HG03521 (cell line): ENCODE measurements at regions not wholly inside any gene's neighbourhood (a gene's known extent, or its start where the extent isn't known, plus 50 kb on each side); places are given as distances from the start of the nearest gene placed in this dataset.

Experiments
- ATAC-seq: cut with Tn5 transposase; IDR thresholded peaks from one replicate; pipeline ENCODE4 v1.9.1; 2021; ENCODE audit warnings: mild to moderate bottlenecking, moderate library complexity; ENCODE audit not compliant: unreplicated experiment

DNA sequence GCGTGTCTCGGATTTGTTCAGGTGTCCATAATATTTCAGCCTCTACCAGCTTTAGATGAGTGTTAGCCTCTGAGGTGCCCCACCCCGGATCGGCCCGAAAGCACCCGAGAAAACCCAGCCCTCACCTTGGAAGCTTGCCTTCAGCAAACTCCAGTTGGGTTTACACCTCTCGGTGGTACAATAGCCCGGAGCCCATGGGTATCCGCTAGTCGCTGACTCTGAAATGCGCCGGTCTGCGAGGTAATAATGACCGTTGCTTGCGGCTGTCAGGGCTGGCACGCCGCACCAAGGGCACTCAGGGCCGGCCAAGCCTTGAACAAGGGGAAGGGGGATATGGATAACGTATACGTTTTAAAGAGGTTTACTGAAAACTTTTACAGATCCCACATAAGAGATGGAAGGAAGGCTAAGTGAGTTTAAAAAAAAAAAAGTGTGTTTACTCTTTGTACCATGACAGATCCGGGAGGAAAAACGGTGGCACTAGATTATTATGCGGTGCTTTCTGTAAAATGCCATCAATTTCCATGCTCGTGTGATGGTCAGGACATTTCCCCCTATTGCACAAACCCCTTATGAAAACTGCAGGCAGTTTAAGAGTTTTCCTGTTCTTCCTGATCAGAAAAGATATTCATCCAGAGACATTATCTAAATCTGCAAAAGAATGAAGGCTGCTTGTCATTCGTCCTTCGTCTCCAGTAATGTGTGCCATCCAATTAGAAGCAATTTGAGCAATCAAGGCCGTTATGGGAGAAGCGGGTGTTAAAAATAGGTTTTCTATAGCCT, 124.2 kb downstream of the TMEM161B start:
- no peak for ATAC-seq

GRCh38 chr5:88143693-88144218, 124.9 kb downstream of the TMEM161B start:
- no peak for ATAC-seq

GRCh38 chr5:88142886-88143692, 125.6 kb downstream of the TMEM161B start:
- ATAC-seq = no peak

DNA sequence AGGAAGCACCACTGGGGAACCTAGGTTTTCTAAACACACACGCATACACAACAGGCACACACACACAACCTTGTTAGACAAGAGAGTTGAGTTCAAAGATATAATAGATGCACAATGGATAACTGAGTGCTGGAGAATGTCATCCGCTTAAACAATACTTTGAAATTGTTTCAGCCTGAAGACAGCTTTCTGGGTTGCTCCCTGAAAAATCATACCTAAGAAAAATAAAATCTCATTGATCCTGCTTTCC, 126.1 kb downstream of the TMEM161B start:
- no peak for ATAC-seq

GRCh38 chr5:88140856-88141752, 127.5 kb downstream of the TMEM161B start:
- ATAC-seq = peak; percentile 90

DNA sequence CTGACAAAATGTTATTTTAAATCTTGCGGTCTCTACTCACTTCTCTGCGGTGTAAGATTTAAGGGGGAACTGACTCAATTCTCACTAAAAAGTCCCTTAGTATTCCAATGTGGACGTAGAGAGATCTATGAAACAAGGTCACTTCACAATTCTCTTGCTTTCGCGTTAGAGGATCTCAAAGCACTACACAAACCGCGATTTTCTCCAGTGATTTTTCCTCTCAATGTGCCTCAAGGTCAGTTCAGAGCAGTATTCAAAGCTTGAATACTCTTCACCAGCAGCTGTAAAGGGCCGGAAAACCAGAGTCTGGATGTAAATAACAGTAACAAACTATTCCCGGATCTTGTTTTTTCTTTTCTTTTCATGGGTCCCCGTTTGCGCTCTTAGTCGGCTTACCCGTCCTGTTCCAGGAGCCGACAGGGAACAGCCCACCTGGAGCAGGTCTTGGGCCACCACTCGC, 128.2 kb downstream of the TMEM161B start:
- no peak for ATAC-seq

DNA sequence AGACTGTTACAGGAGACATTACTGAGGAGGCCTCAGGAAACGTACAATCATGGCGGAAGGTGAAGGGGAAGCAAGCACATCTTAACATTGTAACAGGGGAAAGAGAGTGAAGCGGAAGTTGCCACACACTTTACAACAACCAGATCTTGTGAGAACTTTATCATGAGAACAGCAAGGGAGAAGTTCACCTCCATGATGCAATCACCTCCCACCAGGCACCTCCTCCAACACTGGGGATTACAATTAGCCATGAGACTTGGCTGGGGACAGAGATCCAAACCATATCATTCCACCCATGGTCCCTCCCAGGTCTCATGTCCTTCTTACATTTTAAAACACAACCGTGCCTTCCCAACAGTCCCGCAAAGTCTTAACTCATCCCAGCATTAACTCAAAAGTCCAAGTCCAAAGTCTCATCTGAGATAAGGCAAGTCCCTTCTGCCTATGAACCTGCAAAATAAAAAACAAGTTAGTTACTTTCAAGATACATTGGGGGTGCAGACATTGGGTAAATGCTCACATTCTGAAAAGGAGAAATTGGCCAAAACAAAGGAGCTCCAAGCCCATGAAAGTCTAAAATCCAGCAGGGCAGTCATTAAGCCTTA, 138.3 kb downstream of the TMEM161B start:
- no peak for ATAC-seq

GRCh38 chr5:88128813-88129212, 139.8 kb downstream of the TMEM161B start:
- no peak for ATAC-seq

DNA sequence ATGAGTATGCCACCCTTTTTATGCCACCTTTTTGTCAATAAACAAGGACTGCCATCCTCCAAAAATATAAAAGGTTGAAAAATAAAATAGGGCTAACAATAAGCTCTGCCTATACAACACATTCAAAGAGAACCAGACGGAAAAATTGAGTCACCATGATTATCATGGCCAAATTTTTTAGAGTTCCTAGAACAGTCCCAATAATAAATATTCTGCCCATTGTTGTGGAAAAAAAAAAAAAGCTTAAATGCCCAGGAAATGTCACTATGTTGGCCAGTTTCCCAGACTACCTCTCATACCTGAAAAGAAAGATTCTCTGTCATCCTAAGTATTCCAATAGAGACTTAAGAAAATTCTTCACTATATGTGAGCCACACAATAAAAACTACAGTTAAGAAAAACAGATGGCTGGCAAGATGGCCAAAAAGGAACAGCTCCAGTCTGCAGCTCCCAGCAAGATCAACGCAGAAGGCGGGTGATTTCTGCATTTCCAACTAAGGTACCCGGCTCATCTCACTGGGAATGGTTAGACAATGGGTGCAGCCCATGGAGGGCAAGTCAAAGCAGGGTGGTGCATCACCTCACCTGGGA, 149.0 kb downstream of the TMEM161B start:
- no peak for ATAC-seq

DNA sequence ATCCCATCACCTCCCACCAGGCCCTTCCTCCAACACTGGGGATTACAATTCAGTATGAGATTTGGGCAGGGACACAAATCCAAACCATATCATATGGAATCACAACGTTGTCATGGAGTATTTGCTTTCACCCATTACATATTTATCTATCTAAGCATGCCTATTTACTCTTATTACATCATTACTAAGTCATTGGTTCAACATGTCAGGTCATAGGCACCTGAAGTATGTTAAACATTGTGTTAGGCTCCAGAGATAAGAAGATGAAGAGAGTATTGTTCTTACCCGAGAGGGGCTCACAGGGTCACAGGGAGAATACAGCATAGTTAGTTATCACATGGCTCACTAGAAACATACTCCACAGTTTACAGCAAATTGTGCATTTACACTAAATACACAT, 150.5 kb downstream of the TMEM161B start:
- no peak for ATAC-seq

GRCh38 chr5:88117546-88117945, 151.1 kb downstream of the TMEM161B start:
- ATAC-seq = no peak

- no peak for ATAC-seq
These were observed 152.2 kb downstream of the TMEM161B start for GRCh38 chr5:88116396-88116795.

GRCh38 chr5:88115211-88115610, 153.4 kb downstream of the TMEM161B start:
- no peak for ATAC-seq

GRCh38 chr5:88113429-88113828, 155.2 kb downstream of the TMEM161B start:
- ATAC-seq = no peak

GRCh38 chr5:88109818-88110217, 158.8 kb downstream of the TMEM161B start:
- ATAC-seq = no peak

DNA sequence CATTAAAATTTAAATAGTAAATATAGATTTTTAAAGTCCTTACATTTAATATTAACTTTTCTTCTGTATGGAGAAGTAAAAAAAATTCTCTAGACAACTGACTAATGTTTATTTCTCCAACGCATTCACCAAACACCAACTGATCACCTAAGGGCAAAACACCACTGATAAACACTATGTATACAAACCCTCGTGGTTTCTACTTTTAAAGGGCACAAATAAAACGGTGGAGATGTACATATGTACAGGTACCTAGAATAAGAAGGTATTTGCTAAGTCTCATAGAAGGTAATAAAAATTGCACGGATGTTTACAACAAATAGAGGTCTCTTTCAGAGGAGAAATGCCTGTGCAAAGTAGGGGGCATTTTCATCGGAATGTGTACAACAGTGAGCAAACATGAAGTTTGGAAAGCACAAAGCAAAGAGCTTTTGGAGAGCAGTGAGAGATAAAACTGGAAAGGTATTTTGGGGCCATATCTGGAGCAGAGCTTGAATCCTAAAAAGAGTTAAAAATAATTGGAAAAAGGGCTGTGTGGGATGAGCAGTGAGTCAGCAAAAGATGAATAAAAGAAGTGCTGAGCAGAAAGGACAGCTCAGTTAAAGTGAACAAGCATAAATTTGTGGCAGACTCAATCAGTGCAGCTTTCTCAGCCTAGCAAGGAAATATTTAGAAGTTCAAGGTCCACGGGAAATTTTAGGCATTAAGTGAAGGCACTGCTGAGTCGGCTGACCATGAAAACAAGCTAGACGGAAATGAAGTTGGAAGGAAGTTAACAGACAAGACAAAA, 160.0 kb downstream of the TMEM161B start:
- no peak for ATAC-seq

- no peak for ATAC-seq
These were observed 173.6 kb downstream of the TMEM161B start for GRCh38 chr5:88094906-88095496.

- ATAC-seq = no peak
These were observed 174.2 kb downstream of the TMEM161B start for GRCh38 chr5:88094403-88094802.

DNA sequence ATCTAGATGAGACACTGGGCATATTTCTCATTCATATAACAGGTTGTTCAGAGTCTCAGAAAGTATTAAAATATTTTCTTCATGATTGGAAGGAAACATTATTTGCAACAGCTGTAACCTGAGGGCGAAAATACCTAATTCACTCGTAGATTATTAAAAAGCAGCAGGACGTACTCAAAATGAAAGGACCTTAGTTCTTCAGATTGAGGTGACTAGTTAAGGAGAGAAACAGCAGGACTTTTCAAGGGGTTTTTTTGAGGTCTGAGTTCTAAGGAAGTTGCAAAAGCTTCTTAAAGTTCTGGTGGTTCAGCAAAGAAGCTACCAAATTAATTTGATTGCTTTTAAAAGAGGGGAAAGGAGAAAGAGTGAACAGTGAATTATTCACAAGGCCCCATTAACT, 174.9 kb downstream of the TMEM161B start:
- no peak for ATAC-seq
